SK-N-SH (cell line): ENCODE measurements at regions not wholly inside any gene's neighbourhood (a gene's known extent, or its start where the extent isn't known, plus 50 kb on each side); places are given as distances from the start of the nearest gene placed in this dataset.
"Not testable (repeated sequence)": the region's sequence is repeated elsewhere in the genome, so short reads cannot be mapped to it uniquely, and the experiment has no call there.

ENCODE experiments used
- CTCF ChIP-seq: fragments of 200-600 bp; sonication (generic); IDR thresholded peaks from 2 replicates; pipeline ENCODE4 v1.6.1; 2017; ENCODE audit warnings: antibody characterized with exemption, mild to moderate bottlenecking, moderate library complexity
- EP300 ChIP-seq, 2 experiments: IDR thresholded peaks; 2 replicates each; pipeline versions ENCODE4 v1.4.0 to v1.6.1; 2012; ENCODE audit warnings: borderline replicate concordance in 1 of 2, low read depth in 1 of 2, low read length in 1 of 2
- FOXJ3 ChIP-seq: sonication (generic); formaldehyde crosslinking; IDR thresholded peaks from 2 replicates; pipeline ENCODE4 v1.5.1; 2020; ENCODE audit warnings: mild to moderate bottlenecking, missing genetic modification reagents
- JUND ChIP-seq: IDR thresholded peaks from 2 replicates; pipeline ENCODE4 v1.4.0; 2012
- MXI1 ChIP-seq: IDR thresholded peaks from 2 replicates; pipeline ENCODE4 v1.6.1; 2012; ENCODE audit warnings: mild to moderate bottlenecking, low read depth, low read length, improper control_type of control experiment
- NFIC ChIP-seq: IDR thresholded peaks from 2 replicates; pipeline ENCODE4 v1.4.0; 2012; ENCODE audit warnings: borderline replicate concordance
- RFX5 ChIP-seq: IDR thresholded peaks from 2 replicates; pipeline ENCODE4 v1.6.1; 2012; ENCODE audit warnings: mild to moderate bottlenecking, improper control_type of control experiment, low read length
- TCF12 ChIP-seq: IDR thresholded peaks from 2 replicates; pipeline ENCODE4 v1.4.0; 2012
- TF ChIP-seq, protein P1 (sequence below): IDR thresholded peaks from 2 replicates; pipeline ENCODE4 v1.4.0; 2012; ENCODE audit warnings: low read depth, borderline replicate concordance

DNA sequence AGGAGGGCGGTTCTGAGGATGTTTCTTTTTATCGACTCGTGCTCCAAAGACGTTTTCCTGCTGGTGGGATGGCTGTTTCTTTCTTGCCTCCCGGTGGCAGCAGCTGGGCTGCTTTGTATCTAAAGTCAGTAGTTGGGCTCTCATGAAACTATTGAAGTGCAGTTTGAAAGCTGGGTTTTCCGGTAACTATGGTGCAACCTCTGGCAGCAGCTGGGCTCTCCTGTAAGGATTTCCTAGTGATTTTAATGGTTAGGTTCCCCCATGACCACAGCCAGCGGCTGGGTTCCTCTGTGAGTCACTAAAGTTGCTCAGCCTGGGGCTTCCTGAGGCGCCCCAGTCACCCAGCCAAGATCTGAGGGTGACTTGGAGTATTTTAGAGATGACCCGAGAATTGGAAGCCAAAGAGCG lies 87.9 kb downstream of the NPIPB11 start:
- not testable (repeated sequence) for TF ChIP-seq NFIC; CTCF; EP300 (IDR thresholded peaks at IDR 0.05; ENCODE audit: borderline replicate concordance in 1 of 2, low read depth in 1 of 2, low read length in 1 of 2); RFX5; TCF12; JUND; FOXJ3; MXI1
- TF ChIP-seq, protein P1, sequence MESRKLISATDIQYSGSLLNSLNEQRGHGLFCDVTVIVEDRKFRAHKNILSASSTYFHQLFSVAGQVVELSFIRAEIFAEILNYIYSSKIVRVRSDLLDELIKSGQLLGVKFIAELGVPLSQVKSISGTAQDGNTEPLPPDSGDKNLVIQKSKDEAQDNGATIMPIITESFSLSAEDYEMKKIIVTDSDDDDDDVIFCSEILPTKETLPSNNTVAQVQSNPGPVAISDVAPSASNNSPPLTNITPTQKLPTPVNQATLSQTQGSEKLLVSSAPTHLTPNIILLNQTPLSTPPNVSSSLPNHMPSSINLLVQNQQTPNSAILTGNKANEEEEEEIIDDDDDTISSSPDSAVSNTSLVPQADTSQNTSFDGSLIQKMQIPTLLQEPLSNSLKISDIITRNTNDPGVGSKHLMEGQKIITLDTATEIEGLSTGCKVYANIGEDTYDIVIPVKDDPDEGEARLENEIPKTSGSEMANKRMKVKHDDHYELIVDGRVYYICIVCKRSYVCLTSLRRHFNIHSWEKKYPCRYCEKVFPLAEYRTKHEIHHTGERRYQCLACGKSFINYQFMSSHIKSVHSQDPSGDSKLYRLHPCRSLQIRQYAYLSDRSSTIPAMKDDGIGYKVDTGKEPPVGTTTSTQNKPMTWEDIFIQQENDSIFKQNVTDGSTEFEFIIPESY = not testable (repeated sequence)
